Lower lobe of right lung (tissue), 2 donors: ENCODE measurements at regions not wholly inside any gene's neighbourhood (a gene's known extent, or its start where the extent isn't known, plus 50 kb on each side); places are given as distances from the start of the nearest gene placed in this dataset.

Experiments used
- ATAC-seq, 2 donors: fragments of 200-7000 bp; cut with Tn5 transposase; one replicate each; pipeline ENCODE4 v1.9.1; 2020 to 2022; ENCODE audit warnings: mild to moderate bottlenecking in 2 of 2, moderate library complexity in 2 of 2
- DNase-seq: peaks from one replicate; pipeline ENCODE4 v3.0.0-alpha.2; 2020
- H3K27ac ChIP-seq: fragments of 200-600 bp; one replicate; pipeline ENCODE4 v1.8.0; 2022
- H3K27me3 ChIP-seq: fragments of 200-600 bp; one replicate; pipeline ENCODE4 v1.8.0; 2022; ENCODE audit warnings: low read depth
- H3K36me3 ChIP-seq: fragments of 200-600 bp; one replicate; pipeline ENCODE4 v1.8.0; 2022; ENCODE audit warnings: mild to moderate bottlenecking
- H3K4me1 ChIP-seq: fragments of 200-600 bp; one replicate; pipeline ENCODE4 v1.8.0; 2022
- H3K4me3 ChIP-seq: fragments of 200-600 bp; one replicate; pipeline ENCODE4 v1.8.0; 2022; ENCODE audit warnings: mild to moderate bottlenecking
- H3K9me3 ChIP-seq: fragments of 200-600 bp; one replicate; pipeline ENCODE4 v1.8.0; 2022
- intact Hi-C: fragments of 100-400 bp; cut with DNase I; formaldehyde crosslinking; loops from one replicate; pipeline ENCODE4 v1.11.0; 2022
- TF ChIP-seq, protein P1 (sequence below): fragments of 200-600 bp; IDR thresholded peaks from one replicate; pipeline ENCODE4 v1.8.0; 2022; ENCODE audit warnings: antibody characterized with exemption, mild to moderate bottlenecking
- donor health status: DM: no; HTN: yes; CAD: no; lungs with severe emphysema.

DNA sequence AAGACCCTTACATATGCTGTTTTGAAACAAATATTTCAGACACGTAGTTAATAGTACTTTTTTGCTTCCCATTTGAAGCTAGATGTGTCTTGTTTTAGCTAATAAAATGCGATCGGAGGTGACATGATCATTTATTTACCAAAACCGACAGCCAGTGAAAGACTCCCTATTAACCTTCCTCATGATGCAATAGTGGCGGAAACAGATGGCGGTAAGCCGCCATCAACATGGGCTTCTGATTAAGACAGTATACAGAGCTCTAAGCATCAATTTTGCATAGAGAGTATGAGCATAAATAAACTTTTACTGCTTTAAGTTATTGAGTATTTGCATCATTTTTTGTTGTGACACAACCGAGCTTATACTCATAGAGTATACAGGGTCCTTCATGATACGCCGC lies 1282.4 kb upstream of the ADGRB3 start:
- Histone ChIP-seq H3K9me3 (no peaks in the 10 kb centered on the region), H3K27ac (no peak overlapping the region), H3K36me3 (no peaks in the 10 kb centered on the region), H3K4me1 (no peaks in the 10 kb centered on the region), H3K4me3 (no peak overlapping the region), H3K27me3 (no peaks in the 10 kb centered on the region)
- DNase-seq (no peak), ATAC-seq (no peak)
- intact Hi-C loops = no loop called here
- TF ChIP-seq, protein P1, sequence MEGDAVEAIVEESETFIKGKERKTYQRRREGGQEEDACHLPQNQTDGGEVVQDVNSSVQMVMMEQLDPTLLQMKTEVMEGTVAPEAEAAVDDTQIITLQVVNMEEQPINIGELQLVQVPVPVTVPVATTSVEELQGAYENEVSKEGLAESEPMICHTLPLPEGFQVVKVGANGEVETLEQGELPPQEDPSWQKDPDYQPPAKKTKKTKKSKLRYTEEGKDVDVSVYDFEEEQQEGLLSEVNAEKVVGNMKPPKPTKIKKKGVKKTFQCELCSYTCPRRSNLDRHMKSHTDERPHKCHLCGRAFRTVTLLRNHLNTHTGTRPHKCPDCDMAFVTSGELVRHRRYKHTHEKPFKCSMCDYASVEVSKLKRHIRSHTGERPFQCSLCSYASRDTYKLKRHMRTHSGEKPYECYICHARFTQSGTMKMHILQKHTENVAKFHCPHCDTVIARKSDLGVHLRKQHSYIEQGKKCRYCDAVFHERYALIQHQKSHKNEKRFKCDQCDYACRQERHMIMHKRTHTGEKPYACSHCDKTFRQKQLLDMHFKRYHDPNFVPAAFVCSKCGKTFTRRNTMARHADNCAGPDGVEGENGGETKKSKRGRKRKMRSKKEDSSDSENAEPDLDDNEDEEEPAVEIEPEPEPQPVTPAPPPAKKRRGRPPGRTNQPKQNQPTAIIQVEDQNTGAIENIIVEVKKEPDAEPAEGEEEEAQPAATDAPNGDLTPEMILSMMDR = no peak

DNA sequence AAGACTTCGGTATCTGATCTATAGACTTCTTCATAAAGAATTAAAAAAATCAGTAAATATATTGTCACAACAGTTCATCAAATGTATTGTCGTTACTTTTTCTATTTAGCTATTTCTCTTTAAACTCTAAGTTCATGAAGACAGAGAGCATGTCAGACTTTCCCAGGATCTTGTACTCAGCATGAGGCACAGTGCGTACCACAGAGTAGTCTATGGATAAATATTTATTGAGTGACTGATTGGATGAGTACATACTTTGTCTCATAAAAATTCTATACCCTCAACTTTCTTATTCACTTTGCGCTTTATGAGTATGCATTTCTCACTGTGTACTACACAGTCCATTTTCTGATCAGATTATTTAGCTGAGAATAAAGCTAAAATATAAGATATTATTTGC lies 1284.4 kb upstream of the ADGRB3 start:
- Histone ChIP-seq H3K4me1 (no peaks in the 10 kb centered on the region), H3K36me3 (no peaks in the 10 kb centered on the region), H3K9me3 (no peaks in the 10 kb centered on the region), H3K4me3 (no peak overlapping the region), H3K27ac (no peak overlapping the region), H3K27me3 (no peaks in the 10 kb centered on the region)
- intact Hi-C loops = no loop called here
- ATAC-seq (no peak), DNase-seq (no peak)
- TF ChIP-seq, protein P1 = no peak

DNA sequence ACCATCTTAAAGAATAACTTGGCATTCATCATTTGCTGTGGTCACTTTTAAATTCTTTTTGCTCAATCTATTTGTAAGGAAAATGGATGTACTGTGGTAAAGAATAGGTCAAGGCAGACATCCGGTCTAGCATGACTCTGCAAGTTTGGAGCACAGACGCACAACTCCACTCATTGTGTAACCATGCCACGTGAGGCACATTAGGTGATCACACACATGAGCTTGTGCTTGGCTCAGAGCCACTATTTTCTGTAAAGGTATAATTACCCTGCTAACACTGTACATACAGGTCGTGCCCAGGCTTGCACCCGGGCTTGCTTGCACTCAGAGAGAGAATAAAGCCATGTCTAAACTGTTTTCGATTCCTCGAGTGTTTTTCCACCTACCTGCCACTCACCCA lies 1289.1 kb upstream of the ADGRB3 start:
- no peaks in the 10 kb centered on the region for H3K36me3 ChIP-seq
- no peaks in the 10 kb centered on the region for H3K4me1 ChIP-seq
- no peaks in the 10 kb centered on the region for H3K9me3 ChIP-seq
- ATAC-seq (no peak), DNase-seq (no peak)
- H3K4me3 ChIP-seq = no peak overlapping the region
- no peak overlapping the region for H3K27ac ChIP-seq
- TF ChIP-seq, protein P1 = no peak
- no peaks in the 10 kb centered on the region for H3K27me3 ChIP-seq
- intact Hi-C loops = no loop called here

DNA sequence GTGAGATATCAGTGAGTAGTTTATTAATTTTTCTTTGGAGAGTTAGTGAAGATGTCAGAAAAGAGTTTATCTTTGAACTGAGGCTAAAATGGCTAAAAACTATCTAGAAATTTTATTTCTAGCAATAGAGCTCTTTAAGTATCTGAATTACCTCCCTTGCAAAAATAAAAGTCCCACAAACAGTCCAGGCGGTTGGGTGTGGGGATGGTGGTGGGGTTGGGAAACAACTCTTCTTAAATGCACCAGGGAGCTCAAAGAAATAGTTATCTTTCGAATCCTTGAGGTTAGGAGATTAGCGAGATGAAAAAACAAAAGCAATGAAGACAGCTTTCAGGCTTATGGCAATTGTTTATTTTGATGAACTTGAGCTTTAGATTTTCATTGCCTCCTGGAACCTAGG lies 1299.1 kb upstream of the ADGRB3 start:
- Histone ChIP-seq H3K27me3 (no peaks in the 10 kb centered on the region), H3K4me1 (no peaks in the 10 kb centered on the region), H3K36me3 (no peaks in the 10 kb centered on the region), H3K4me3 (no peak overlapping the region), H3K27ac (no peak overlapping the region), H3K9me3 (no peaks in the 10 kb centered on the region)
- DNase-seq (no peak), ATAC-seq (no peak)
- intact Hi-C loops = no loop called here
- TF ChIP-seq, protein P1 = no peak

DNA sequence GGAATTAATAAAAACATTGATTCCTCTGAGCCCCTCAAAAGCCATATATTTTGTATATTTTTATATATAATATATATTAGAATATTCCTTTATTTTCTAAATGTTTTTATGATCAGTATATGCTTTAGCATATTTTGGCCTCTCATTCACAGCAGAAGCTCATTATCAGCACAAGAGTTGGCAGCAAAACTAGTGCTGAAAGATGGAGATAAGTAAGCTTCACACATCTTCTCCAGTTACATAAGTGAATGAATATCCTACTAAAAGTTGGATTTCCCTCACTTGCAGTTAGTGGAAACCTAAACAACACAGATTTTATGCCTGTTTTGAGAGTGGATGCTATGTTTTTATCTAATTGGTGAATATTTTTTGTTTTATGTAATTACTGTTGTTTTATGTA lies 1303.8 kb upstream of the ADGRB3 start:
- H3K36me3 ChIP-seq = no peaks in the 10 kb centered on the region
- no peaks in the 10 kb centered on the region for H3K9me3 ChIP-seq
- no peak overlapping the region for H3K4me3 ChIP-seq
- H3K27ac ChIP-seq = no peak overlapping the region
- ATAC-seq (no peak), DNase-seq (no peak)
- TF ChIP-seq, protein P1 = no peak
- H3K4me1 ChIP-seq = no peaks in the 10 kb centered on the region
- H3K27me3 ChIP-seq = no peaks in the 10 kb centered on the region
- intact Hi-C loops = no loop called here

DNA sequence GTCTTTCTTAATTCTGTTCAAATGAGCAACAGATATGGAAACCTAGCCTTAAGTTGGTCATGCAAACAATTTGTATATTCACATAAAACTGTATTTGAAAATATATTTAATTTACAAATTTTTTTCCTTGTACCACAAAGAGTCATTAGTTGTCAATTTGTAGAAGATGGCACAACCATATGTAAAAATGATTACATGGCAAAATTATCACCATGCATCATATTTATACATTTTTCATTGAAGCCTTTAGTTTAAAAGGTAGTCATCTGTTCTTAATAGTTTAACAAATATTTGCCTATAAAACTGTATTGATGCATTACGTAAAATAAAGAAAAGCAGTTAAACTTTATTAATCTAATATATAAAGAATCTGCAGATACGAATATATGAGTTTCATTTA lies 1306.8 kb upstream of the ADGRB3 start:
- Histone ChIP-seq H3K36me3 (no peaks in the 10 kb centered on the region), H3K27ac (no peak overlapping the region), H3K4me3 (no peak overlapping the region), H3K4me1 (no peaks in the 10 kb centered on the region), H3K9me3 (no peaks in the 10 kb centered on the region), H3K27me3 (no peaks in the 10 kb centered on the region)
- TF ChIP-seq, protein P1 = no peak
- intact Hi-C loops = no loop called here
- ATAC-seq = no peak
- DNase-seq = no peak
